LoVo (cell line): ENCODE measurements at regions not wholly inside any gene's neighbourhood (a gene's known extent, or its start where the extent isn't known, plus 50 kb on each side); places are given as distances from the start of the nearest gene placed in this dataset.
A peak's percentile ranks its signal among the peaks of the same experiment; 100 is the strongest.
"Not testable (repeated sequence)": the region's sequence is repeated elsewhere in the genome, so short reads cannot be mapped to it uniquely, and the experiment has no call there.

Source experiments
- DNase-seq: peaks from one replicate; pipeline ENCODE4 v3.0.0-alpha.2; 2016; ENCODE audit warnings: low spot score

- not testable (repeated sequence) for DNase-seq
Observed at GRCh38 chr3:75446948-75447347, 217.2 kb upstream of the FRG2C start.

DNA sequence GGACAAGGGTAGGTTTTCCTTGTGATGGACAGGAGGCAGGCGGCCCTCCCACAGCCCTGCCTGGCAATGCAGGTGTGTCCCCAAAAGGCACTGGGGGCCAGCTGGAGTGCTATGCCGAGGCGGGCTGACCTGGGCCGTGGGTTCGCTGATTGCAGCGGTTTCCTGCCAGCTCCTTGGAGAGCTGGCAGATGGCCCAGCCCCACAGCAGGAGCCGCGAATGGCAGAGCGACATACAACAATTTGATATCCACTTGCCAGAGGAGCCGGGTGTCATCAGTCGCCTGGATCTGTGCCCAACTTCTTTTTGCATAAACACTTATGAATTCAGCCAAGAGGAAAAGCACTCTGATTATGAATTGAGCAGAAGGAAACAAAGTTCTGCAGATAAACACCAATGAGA lies 210.8 kb upstream of the FRG2C start:
- peak; percentile 2 for DNase-seq

- DNase-seq: not testable (repeated sequence)
Observed at GRCh38 chr3:75453839-75454238, 210.3 kb upstream of the FRG2C start.

DNA sequence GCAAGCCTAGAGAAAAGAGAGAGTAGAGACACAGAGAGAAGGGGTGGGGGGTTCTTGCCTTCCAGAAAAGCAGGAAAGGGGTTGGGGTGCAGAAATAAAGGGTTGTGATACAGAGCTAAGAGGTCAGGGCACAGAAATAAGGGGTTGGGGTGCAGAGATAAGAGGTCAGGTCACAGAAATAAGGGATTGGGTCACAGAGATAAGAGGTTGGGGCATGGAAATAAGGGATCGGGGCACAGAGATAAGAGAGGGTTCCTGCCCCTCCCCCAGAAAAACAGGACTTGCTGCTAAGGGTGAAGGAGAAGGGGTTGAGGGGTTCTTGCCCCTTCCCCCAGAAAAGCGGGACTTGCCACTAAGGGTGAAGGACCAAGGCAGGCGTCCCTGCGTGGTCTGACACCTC lies 189.6 kb upstream of the FRG2C start:
- not testable (repeated sequence) for DNase-seq

GRCh38 chr3:75496600-75496999 lies 167.5 kb upstream of the FRG2C start:
- DNase-seq: not testable (repeated sequence)

GRCh38 chr3:75500357-75500756 lies 163.8 kb upstream of the FRG2C start:
- DNase-seq: not testable (repeated sequence)

- not testable (repeated sequence) for DNase-seq
Observed at GRCh38 chr3:75502171-75502570, 162.0 kb upstream of the FRG2C start.

DNA sequence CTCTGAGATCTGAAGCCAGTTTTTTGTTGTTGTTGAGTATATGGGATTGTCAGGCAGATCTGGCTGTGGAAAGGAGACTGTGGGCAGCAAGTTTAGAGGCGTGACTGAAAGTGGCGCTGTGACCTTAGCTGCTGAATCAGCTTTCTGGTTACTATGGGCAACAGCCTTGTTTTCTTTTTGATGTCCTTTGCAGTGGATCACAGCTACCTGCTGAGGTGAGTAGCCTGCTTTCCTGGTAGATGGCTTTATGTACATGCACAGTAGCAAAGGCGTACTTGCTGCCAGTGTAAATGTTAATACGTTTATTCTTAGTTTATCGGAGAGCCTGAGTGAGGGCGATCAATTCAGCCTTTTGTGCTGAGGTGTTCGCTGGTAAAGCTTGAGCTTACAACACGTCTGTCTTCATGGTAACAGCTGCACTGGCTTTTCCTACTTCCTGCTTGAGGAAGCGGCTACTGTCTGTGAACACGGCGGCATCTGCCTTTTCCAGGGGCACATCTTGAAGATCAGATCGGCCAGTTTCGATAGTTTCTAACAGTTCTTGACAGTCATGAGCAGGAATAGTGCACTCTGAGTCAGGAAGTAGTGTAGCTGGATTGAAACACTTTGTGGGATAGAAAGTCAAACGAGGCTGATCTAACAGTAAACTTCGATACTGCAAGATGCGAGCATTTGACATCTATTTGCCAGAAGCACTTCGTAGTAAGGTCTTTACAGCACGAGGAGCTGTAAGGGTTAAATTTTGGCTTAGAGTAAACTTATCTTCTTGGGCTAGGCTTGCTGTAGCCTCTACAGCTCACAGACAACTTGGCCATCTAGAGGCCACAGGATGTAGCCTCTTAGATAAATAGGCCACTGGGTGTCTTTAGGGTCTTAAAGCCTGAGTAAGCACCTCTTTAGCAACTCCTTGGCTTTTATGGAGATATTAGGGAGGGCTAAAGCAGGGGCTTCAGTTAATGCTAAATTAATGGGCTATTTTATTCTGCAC lies 161.1 kb upstream of the FRG2C start:
- peak; percentile 1 for DNase-seq

- no peak for DNase-seq
Observed at GRCh38 chr3:75506603-75507002, 157.5 kb upstream of the FRG2C start.

DNA sequence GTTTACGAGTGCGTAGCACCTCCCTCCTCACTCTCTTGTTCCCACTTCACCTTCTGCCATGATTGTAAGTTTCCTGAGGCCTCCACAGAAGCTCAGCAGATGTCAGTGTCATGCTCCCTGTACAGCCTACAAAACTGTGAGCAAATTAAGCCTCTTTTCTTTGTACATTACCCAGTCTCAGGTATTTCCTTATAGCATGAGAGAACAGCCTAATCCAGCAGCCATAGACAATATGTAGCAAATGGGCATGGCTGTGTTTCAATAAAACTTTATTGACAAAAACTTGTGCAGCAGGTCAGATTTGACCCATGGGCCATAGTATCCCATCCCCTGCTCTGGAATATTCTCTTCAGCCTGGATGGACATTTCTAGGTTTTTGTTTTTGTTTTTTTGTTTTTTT lies 156.2 kb upstream of the FRG2C start:
- not testable (repeated sequence) for DNase-seq

DNA sequence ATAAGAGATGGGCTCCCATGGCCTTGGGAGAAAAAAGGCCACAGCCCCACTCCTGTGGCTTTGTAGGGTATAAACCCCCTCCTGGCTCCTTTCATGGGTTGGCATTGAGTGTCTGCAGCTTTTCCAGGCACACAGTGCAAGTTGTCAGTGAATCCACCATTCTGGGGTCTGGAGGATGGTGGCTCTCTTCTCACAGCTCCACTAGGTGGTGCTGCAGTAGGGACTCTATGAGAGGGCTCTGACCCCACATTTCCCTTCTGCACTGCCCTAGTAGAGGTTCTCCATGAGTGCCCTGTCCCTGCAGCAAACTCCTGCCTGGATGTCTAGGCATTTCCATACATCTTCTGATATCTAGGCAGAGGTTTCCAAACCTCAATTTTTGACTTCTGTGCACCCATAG lies 136.5 kb upstream of the FRG2C start:
- not testable (repeated sequence) for DNase-seq

GRCh38 chr3:75552095-75552494 lies 112.0 kb upstream of the FRG2C start:
- not testable (repeated sequence) for DNase-seq

GRCh38 chr3:75564427-75564826 lies 99.7 kb upstream of the FRG2C start:
- DNase-seq: not testable (repeated sequence)

GRCh38 chr3:75572303-75572702 lies 91.8 kb upstream of the FRG2C start:
- DNase-seq: not testable (repeated sequence)

DNA sequence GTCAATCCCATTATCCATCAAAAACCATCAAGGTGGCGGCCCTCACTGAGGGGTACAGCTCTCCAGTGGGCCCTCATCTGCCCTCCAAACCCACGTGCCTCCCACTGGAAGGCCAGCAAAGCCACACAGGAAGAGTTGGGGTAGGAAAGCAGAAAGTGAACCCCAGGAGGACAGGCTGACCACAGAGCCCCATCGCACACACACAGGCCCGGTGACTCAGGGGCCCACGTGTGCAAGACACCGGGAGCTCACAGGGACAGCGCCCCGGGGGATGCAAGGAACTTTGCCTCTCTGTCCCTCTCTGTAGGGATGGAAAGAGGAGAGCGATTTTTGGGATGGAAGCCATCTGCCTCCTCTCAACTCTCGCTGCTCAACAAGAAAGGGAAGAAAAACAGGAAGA lies 85.0 kb upstream of the FRG2C start:
- not testable (repeated sequence) for DNase-seq

GRCh38 chr3:75579536-75579935 lies 84.6 kb upstream of the FRG2C start:
- DNase-seq: not testable (repeated sequence)

DNA sequence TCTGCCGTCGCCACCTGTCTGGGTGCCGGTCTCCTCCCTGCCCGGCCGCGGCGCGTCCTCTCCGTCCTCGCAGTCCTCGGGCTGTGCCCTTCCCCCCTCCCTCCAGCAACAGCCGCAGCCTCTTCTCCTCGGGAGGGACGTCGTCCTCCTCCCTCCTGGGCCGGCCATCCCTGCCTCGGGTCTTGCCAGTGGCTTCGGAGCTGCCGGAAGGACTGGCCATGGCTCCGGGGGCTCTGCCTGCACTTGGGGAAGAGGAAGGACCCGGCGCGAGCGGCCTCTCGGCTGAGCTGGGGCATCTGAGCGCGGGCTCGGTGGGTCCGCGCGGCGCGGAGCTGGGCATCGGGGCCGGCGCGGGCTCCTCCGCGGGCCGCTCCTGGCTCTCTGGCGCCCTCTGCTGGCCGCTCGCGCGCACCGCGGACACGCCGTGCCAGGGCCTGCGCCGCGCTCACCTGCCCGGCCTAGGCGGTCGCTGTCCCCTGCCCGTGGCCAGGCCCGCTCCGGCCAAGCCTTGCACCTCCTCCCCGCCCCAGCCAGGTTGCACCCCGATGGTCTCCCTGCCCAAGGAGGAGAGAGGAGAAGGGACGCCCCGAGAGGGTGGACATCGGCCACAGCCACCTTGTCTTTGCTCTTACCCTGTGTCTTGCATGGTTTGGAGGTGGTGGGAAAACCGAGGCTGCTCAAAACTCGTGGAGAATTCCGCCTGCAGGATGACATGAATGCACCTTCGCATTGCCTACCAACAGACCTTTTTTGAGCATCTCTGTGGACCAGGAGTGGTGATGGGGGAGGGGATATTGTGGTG lies 83.9 kb upstream of the FRG2C start:
- not testable (repeated sequence) for DNase-seq

- not testable (repeated sequence) for DNase-seq
Observed at GRCh38 chr3:75582536-75582935, 81.6 kb upstream of the FRG2C start.

GRCh38 chr3:75583116-75583515 lies 81.0 kb upstream of the FRG2C start:
- not testable (repeated sequence) for DNase-seq

DNA sequence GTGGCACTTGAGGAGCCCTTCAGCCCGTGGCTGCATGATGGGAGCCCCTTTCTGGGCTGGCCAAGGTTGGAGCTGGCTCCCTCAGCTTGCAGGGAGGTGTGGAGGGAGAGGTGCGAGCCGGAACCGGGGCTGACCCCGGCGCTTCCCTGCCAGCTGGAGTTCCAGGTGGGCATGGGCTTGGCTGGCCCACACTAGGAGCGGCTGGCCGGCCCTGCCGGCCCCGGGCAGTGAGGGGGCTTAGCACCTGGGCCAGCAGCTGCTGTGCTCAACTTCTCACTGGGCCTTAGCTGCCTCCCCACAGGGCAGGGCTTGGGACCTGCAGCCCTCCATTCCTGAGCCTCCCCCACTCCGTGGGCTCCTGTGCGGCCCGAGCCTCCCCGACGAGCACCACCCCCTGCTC lies 76.4 kb upstream of the FRG2C start:
- not testable (repeated sequence) for DNase-seq

- DNase-seq: not testable (repeated sequence)
Observed at GRCh38 chr3:75590382-75590781, 73.7 kb upstream of the FRG2C start.

DNA sequence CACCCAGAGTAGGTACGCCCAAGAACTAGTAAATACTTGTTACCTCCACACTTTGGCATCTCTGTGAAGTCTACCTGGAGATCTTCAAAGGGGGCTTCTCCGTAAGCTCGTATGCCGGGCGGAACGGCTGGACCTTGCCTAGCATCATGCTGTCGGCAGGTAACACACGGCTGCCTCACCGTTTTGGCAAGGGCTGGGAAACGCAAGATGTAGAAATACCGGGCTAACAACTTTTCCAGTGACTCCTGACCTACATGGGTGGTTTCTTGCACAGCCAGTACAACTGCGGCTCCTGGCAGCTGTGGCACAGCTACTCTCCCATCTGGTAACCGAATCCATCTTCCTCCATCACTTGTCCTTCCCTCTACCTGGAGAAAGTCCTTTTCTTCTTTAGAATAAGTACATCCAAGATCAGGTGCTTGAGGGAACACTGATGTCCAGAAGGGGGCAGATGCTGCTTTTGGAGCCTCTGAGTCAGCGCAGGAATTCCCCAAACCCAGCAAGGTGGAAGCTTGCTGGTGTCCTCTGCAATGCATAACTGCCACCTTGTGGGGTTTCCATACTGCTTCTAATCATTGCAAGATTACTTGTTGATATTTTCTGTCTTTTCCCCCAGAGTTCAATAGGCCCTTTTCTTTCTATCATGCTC lies 59.7 kb upstream of the FRG2C start:
- DNase-seq: not testable (repeated sequence)
